Stimulated activated effector memory CD8-positive, alpha-beta T cell treated with anti-CD3 and anti-CD28 coated beads, Interleukin-12 subunit alpha, Interleukin-12 subunit beta, amount 100 ng/mL, for 72 hours (primary cell): ENCODE measurements at regions not wholly inside any gene's neighbourhood (a gene's known extent, or its start where the extent isn't known, plus 50 kb on each side); places are given as distances from the start of the nearest gene placed in this dataset.
"Not testable (repeated sequence)": the region's sequence is repeated elsewhere in the genome, so short reads cannot be mapped to it uniquely, and the experiment has no call there.

ENCODE experiments used
- ATAC-seq: fragments of 150-1000 bp; cut with Tn5 transposase; 2 replicates; pipeline ENCODE4 v1.10.0; 2021
- DNase-seq, 2 donors: peaks; one replicate each; pipeline ENCODE4 v3.0.0; 2021 to 2022; ENCODE audit warnings: low spot score in 2 of 2
- H3K27ac Mint-ChIP-seq: one replicate; pipeline ENCODE4 v1.8.0; 2022; ENCODE audit warnings: mild to moderate bottlenecking, mixed read lengths
- H3K36me3 Mint-ChIP-seq: one replicate; pipeline ENCODE4 v1.8.0; 2022; ENCODE audit warnings: mild to moderate bottlenecking, mixed read lengths
- H3K4me1 Mint-ChIP-seq: one replicate; pipeline ENCODE4 v1.8.0; 2022; ENCODE audit warnings: mixed read lengths
- H3K4me3 Mint-ChIP-seq: one replicate; pipeline ENCODE4 v1.8.0; 2022; ENCODE audit warnings: mild to moderate bottlenecking, mixed read lengths
- H3K9me3 Mint-ChIP-seq: one replicate; pipeline ENCODE4 v1.8.0; 2022; ENCODE audit warnings: mixed read lengths

DNA sequence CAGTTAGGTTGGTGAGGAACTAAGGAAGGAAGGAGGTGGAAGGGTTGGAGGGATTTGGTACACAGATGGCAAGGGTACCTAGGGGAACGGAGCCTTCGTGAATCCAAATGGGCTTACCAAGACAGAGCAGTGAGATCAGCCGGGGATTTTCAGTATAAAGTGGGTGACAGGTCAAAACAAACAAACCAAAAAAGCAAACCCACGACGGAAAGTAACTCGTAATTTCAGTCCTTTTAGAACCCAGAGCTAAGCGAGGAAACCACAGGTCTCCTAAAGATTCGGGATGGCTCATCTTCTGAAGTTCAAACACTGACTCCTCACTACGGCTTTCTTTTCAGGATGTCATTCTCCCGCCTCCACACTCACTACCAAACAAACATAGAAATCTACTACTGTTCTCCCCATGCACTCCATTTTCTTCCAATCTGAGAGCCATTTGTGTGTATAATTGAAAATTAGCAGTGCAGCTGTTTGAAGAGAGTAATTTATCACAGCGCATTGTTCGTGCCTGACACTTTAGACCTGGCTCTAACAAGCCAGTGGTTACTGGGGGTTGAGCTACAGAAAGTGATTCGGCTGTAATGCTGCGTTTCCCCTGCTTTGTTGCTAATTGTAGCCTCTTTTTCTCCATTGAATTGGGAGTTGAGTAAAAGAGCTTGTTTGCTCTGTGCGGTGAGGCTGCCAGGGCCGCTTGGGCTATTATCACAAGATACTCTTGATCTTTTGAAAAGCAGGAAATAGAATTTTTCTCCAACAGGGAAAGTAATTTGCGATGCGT is 64.7 kb upstream of the CCDC39 start:
- Mint-ChIP-seq H3K27ac (no peak overlapping the region), H3K9me3 (no peaks in the 10 kb centered on the region), H3K4me3 (no peak overlapping the region), H3K4me1 (no peaks in the 10 kb centered on the region), H3K36me3 (no peaks in the 10 kb centered on the region)
- ATAC-seq (peak; percentile 54), DNase-seq (no peak)

DNA sequence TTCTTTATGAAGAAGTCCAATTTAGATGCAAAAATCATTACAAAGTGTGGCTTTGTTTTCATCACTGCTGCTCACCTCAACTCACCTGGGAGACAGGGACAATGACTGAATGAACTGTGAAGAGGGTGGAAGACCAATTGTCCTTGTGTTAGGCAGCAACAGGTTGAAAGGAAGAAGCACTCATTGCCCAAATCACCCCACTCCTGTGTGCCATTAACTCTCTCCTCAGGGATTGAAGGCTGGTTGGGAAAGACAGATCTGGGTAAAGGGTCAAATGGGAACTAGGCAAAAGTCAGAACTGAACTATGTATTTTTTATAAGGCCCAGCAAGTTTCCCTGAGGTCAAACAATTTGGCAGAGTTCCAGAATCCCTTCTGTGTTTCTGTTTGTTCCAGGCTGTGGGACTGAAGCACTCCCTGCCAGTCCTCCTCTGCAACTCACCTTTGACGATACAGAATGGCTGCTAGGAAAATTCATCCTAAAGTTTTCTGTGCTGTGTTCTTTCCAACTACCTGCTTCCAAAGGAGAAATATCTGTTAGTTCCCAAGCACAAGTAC is 68.6 kb upstream of the CCDC39 start:
- H3K36me3 Mint-ChIP-seq = no peaks in the 10 kb centered on the region
- no peak overlapping the region for H3K4me3 Mint-ChIP-seq
- no peaks in the 10 kb centered on the region for H3K9me3 Mint-ChIP-seq
- no peak overlapping the region for H3K27ac Mint-ChIP-seq
- ATAC-seq (no peak), DNase-seq (no peak)
- H3K4me1 Mint-ChIP-seq = no peaks in the 10 kb centered on the region

DNA sequence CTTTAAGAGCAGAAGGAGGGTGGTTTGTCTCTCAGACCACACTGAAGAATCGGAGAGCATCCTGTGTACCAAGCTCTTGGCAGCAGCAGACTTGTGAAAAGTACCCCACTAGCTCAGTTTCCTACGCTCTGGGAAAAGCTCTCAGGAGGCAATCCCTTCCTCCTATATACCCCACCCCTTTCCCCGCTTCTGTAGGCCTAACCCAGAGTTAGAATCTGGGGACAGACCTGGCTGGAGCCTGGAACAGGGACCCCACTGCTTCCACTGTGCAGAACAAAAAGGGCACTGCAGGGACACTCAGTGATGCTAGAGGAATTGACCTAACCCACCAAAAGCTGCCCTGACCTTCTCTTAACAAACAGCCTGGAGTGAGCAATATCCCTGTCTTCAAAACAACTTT is 70.0 kb upstream of the CCDC39 start:
- ATAC-seq = no peak
- Mint-ChIP-seq H3K9me3 (no peaks in the 10 kb centered on the region), H3K4me3 (no peak overlapping the region), H3K27ac (no peak overlapping the region), H3K36me3 (no peaks in the 10 kb centered on the region), H3K4me1 (no peaks in the 10 kb centered on the region)
- no peak for DNase-seq

- no peak for ATAC-seq
- Mint-ChIP-seq H3K9me3 (no peaks in the 10 kb centered on the region), H3K36me3 (no peaks in the 10 kb centered on the region), H3K4me1 (no peaks in the 10 kb centered on the region), H3K4me3 (no peak overlapping the region), H3K27ac (no peak overlapping the region)
- DNase-seq = no peak
Measured at GRCh38 chr3:180749796-180750195, 70.5 kb upstream of the CCDC39 start.

GRCh38 chr3:180755556-180755955 is 76.3 kb upstream of the CCDC39 start:
- H3K36me3 Mint-ChIP-seq = no peaks in the 10 kb centered on the region

GRCh38 chr3:180762866-180763265 is 83.6 kb upstream of the CCDC39 start:
- H3K27ac Mint-ChIP-seq = no peak overlapping the region
- no peak overlapping the region for H3K4me3 Mint-ChIP-seq
- no peaks in the 10 kb centered on the region for H3K36me3 Mint-ChIP-seq
- no peaks in the 10 kb centered on the region for H3K4me1 Mint-ChIP-seq
- peaks cover 9% of the 10 kb centered on the region for H3K9me3 Mint-ChIP-seq
- no peak for ATAC-seq
- no peak for DNase-seq

More at GRCh38 chr3:180755556-180755955, 76.3 kb upstream of the CCDC39 start:
- peaks cover 7% of the 10 kb centered on the region for H3K9me3 Mint-ChIP-seq
- H3K27ac Mint-ChIP-seq = no peak overlapping the region
- no peak for ATAC-seq
- DNase-seq = no peak
- H3K4me3 Mint-ChIP-seq = no peak overlapping the region
- H3K4me1 Mint-ChIP-seq = no peaks in the 10 kb centered on the region

GRCh38 chr3:180764481-180764880 is 85.2 kb upstream of the CCDC39 start:
- DNase-seq (no peak), ATAC-seq (no peak)
- no peak overlapping the region for H3K4me3 Mint-ChIP-seq
- H3K27ac Mint-ChIP-seq = no peak overlapping the region
- H3K4me1 Mint-ChIP-seq = no peaks in the 10 kb centered on the region
- no peaks in the 10 kb centered on the region for H3K36me3 Mint-ChIP-seq
- peaks cover 5% of the 10 kb centered on the region for H3K9me3 Mint-ChIP-seq

GRCh38 chr3:180770639-180771038 is 91.3 kb upstream of the CCDC39 start:
- ATAC-seq = no peak
- Mint-ChIP-seq H3K4me3 (no peak overlapping the region), H3K4me1 (no peaks in the 10 kb centered on the region), H3K36me3 (no peaks in the 10 kb centered on the region), H3K9me3 (peaks cover 5% of the 10 kb centered on the region), H3K27ac (no peak overlapping the region)
- DNase-seq = no peak

- ATAC-seq (no peak), DNase-seq (no peak)
- Mint-ChIP-seq H3K4me1 (no peaks in the 10 kb centered on the region), H3K27ac (no peak overlapping the region), H3K36me3 (no peaks in the 10 kb centered on the region), H3K4me3 (no peak overlapping the region), H3K9me3 (peaks cover 19% of the 10 kb centered on the region)
Measured at GRCh38 chr3:180776433-180776832, 97.1 kb upstream of the CCDC39 start.

GRCh38 chr3:180782195-180782984 is 103.1 kb upstream of the CCDC39 start:
- no peak overlapping the region for H3K4me3 Mint-ChIP-seq
- no peaks in the 10 kb centered on the region for H3K4me1 Mint-ChIP-seq

GRCh38 chr3:180786227-180786626 is 106.9 kb upstream of the CCDC39 start:
- H3K36me3 Mint-ChIP-seq, DNase-seq, H3K4me3 Mint-ChIP-seq, H3K27ac Mint-ChIP-seq, H3K4me1 Mint-ChIP-seq, H3K9me3 Mint-ChIP-seq, ATAC-seq: not testable (repeated sequence)

More at GRCh38 chr3:180782195-180782984, 103.1 kb upstream of the CCDC39 start:
- no peak overlapping the region for H3K27ac Mint-ChIP-seq
- DNase-seq (no peak), ATAC-seq (no peak)
- peaks cover 12% of the 10 kb centered on the region for H3K9me3 Mint-ChIP-seq
- H3K36me3 Mint-ChIP-seq = no peaks in the 10 kb centered on the region

DNA sequence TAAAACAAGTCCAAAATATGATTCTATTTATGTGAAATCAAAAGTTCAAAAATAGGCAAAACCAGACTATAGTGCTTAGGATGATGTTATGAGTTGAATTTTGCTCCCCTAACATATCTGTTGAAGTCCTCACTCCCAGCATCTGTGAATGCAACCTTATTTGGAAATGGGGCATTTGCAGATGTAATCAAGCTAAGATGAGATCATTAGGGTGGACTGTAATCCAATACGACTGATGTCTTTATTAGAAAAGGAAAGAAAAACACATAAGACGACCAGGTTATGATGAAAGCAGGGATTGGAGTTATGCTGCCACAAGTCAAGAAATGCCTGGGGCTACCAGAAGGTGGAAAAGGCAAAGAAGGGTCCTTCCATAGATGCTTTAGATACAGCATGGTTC is 110.5 kb upstream of the CCDC39 start:
- Mint-ChIP-seq H3K36me3 (no peaks in the 10 kb centered on the region), H3K27ac (no peak overlapping the region), H3K4me3 (no peak overlapping the region), H3K4me1 (no peaks in the 10 kb centered on the region), H3K9me3 (no peaks in the 10 kb centered on the region)
- ATAC-seq (no peak), DNase-seq (no peak)

DNA sequence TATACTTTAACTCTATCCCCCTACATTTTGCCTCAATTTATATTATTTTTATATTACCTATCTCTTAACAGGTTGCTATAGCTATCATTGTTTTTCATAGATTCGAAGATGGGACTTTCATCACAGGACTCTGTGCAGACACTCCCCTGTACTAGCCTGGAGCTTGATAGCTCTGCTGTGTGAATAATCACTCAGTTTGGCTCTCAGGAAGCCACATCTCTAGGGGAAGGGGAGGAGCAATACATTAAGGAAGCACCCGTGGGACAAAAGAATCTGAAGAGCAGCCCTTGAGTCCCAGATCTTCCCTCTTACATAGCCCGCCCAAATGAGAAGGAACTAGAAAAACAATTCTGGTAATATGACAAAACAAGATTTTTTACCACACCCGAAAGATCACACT is 114.3 kb upstream of the FXR1 start:
- no peak overlapping the region for H3K4me3 Mint-ChIP-seq
- no peaks in the 10 kb centered on the region for H3K36me3 Mint-ChIP-seq
- ATAC-seq (no peak), DNase-seq (no peak)
- no peaks in the 10 kb centered on the region for H3K9me3 Mint-ChIP-seq
- no peaks in the 10 kb centered on the region for H3K4me1 Mint-ChIP-seq
- no peak overlapping the region for H3K27ac Mint-ChIP-seq

- Mint-ChIP-seq H3K4me3 (no peak overlapping the region), H3K36me3 (no peaks in the 10 kb centered on the region), H3K4me1 (no peaks in the 10 kb centered on the region), H3K9me3 (no peaks in the 10 kb centered on the region), H3K27ac (no peak overlapping the region)
- no peak for ATAC-seq
- no peak for DNase-seq
Measured at GRCh38 chr3:180802837-180803236, 109.6 kb upstream of the FXR1 start.

- no peaks in the 10 kb centered on the region for H3K4me1 Mint-ChIP-seq
- no peak overlapping the region for H3K4me3 Mint-ChIP-seq
- H3K27ac Mint-ChIP-seq = no peak overlapping the region
- no peaks in the 10 kb centered on the region for H3K9me3 Mint-ChIP-seq
- DNase-seq (no peak), ATAC-seq (no peak)
- H3K36me3 Mint-ChIP-seq = no peaks in the 10 kb centered on the region
Measured at GRCh38 chr3:180804916-180805315, 107.6 kb upstream of the FXR1 start.
